ENCODE measurements at regions not wholly inside any gene's neighbourhood (a gene's known extent, or its start where the extent isn't known, plus 50 kb on each side); places are given as distances from the start of the nearest gene placed in this dataset.
A peak's percentile ranks its signal among the peaks of the same experiment; 100 is the strongest.
"Not testable (repeated sequence)": the region's sequence is repeated elsewhere in the genome, so short reads cannot be mapped to it uniquely, and the experiment has no call there.

DNA sequence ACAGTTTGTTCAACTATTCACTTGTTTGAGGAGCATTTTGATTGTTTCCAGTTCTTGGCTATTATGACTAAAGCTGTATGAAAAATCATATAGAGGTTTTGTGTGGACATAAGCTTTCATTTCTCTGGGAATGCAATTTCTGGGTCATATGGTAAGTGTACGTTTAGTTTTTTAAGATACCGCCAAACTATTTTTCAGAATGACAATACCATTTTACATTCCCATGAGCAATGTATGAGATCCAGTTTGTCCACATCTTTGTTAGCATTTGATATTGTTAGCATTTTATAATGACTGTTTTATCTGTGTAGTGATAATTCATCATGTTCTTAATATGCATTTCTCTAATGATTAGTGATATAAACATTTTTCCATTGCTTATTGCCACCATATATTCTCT, 258.7 kb upstream of the CTNNB1 start:
- DNase-seq (ENCODE audit: low read depth in 2 of 2), result no peak

DNA sequence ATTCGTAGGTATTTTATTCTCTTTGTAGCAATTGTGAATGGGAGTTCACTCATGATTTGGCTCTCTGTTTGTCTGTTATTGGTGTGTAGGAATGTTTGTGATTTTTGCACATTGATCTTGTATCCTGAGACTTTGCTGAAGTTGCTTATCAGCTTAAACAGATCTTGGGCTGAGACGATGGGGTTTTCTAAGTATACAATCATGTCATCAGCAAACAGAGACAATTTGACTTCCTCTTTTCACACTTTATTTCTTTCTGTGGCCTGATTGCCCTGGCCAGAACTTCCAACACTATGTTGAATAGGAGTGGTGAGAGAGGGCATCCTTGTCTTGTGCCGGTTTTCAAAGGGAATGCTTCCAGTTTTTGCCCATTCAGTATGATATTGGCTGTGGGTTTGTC, 252.3 kb upstream of the CTNNB1 start:
- not testable (repeated sequence) for DNase-seq (ENCODE audit: low read depth in 2 of 2)

DNA sequence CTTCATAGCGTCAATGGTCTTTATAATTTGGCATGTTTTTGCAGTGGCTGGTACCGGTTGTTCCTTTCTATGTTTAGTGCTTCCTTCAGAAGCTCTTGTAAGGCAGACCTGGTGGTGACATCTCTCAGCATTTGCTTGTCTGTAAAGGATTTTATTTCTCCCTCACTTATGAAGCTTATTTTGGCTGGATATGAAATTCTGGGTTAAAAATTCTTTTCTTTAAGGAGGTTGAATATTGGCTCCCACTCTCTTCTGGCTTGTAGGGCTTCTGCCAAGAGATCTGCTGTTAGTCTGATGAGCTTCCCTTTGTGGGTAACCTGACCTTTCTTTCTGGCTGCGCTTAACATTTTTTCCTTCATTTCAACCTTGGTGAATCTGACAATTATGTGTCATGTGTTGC, 250.0 kb upstream of the CTNNB1 start:
- DNase-seq (ENCODE audit: low read depth in 2 of 2), result not testable (repeated sequence)

DNA sequence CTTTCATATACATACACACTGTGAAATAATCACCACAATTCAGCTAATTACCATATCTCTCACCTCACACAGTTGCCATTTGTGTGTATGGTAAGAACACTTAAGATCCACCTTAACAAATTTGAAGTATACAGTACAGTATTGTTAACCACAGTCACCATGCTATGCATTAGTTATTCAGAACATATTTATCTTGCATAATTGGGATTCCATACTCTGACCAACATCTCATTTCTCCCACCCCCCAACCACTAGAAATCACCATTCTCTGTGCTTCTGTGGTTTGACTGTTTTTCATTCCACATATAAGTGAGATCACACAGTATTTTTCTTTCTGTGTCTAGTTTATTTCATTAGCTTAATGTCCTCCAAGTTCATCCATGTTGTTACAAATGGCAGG, 247.7 kb upstream of the CTNNB1 start:
- DNase-seq (ENCODE audit: low read depth in 2 of 2), result no peak

DNA sequence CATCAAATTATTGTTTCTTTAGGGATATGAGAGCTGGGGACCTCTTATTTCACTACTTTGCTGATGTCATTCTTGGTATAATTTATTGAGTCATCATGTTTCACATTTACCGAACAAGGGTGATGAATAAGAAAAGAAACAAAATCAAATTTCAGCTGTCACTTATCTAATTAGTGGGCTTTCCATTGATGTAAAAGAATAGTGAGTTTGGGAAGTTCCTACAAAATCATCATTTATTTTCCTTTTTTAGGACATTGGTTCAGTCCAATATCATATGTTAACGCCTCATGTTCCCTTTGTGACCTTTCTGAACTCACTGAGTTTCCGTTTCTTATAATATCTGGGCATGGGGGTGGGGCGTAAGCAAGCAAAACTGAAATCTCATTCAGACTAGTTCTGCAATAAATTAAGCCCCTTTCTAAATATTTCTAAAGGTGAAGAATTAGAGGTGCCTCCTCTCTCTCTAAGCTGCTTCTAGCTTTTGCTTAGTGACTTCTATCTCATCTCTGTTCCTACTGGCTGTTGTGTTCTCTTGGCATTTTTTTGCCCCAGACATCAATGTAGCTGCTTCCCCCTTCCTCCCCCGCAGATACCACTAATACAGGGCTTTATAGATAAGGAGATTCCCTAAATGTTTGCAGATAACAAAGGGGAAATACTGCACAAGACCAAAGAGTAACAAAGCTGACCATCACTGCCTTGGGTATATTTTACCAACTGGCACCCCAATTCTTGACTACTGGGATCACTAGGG, 238.0 kb upstream of the CTNNB1 start:
- DNase-seq (ENCODE audit: low read depth in 2 of 2), result no peak

DNA sequence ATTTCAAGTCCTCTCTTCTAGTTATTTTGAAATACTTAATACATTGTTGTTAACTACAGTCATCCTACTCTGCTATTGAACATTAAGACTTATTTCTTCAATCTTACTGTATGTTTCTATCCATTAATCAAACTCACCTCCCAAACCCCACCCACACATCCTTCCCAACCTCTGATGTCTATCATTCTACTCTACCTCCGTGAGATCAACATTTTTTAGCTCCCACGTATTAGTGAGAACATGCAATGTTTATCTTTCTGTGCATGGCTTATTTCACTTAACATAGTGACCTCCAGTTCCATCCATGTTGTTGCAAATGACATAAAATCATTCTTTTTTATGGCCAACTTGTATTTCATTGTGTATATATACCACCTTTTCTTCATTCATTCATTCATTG, 236.6 kb upstream of the CTNNB1 start:
- no peak for DNase-seq (ENCODE audit: low read depth in 2 of 2)

DNA sequence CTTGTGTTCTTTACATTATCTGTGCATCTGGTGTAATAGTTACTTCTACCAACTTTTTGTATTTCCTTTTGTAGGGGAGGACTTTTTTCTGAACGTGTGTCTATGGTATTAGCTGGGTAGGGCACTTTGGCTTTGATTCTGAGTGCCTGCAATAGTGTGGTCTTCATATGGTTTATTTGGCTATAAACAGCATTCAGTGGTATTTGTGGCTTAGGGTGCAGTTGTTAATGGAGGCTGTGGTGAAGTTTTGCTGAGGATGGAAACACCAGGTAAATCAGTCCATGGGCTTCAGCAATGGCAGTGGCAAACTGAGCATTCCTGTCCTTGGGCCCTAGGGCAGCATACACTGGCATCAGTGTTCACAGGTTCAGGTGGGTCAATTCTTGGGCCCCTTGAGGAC, 230.6 kb upstream of the CTNNB1 start:
- no peak for DNase-seq (ENCODE audit: low read depth in 2 of 2)

DNA sequence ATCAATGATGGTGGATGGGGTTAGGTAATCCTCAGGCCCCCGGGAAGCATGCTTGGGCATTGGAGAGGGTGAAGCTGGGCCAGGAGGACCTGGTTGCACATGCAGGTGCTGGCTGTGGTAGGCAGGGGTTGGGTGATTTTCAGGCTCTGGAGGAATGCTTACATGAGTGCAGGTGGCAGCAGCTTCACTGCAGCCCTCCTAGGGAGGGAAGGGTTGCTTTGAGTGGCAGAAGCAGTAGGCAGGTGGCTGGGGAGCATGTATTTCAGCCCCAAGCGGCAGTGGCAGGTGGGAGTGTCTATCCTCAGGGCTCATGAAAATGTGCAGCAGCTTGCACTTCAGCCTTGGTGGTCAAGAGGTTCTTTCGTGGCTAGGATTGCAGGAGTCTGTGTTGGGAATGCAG, 230.0 kb upstream of the CTNNB1 start:
- DNase-seq (ENCODE audit: low read depth in 2 of 2), result no peak

DNA sequence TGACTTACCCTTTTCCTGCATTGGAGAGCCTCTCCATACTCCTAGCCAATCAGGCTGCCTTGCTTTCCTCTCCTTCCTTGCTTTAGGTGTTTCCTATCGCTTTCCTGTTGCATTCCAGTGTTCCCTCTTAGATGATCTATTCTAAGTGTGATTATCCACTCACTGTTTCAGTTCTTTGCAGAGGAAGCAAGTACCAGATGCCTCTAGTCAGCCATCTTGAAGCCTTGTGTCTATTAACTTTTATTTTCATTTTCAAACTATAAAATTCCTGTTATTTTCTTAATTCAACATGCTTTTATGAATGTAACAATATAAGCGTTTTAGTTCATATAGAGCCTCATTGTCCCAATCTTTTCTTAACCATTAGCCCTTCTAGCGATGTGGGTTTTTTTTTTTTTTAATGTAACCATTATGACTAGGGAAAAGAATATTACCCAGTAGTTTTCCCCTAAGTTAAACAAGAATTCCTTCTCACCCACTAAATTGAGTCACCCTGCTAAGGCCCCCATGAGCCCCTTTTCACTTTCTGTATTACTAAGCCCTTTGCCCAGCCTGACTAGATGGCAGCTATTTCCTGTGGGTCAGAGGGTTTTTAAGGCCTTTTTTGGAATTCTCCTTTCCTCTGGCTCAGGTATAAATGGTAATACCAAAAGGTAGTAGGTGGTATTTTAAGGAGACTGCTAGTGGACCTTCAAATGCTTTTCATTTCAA, 229.4 kb upstream of the CTNNB1 start:
- no peak for DNase-seq (ENCODE audit: low read depth in 2 of 2)

DNA sequence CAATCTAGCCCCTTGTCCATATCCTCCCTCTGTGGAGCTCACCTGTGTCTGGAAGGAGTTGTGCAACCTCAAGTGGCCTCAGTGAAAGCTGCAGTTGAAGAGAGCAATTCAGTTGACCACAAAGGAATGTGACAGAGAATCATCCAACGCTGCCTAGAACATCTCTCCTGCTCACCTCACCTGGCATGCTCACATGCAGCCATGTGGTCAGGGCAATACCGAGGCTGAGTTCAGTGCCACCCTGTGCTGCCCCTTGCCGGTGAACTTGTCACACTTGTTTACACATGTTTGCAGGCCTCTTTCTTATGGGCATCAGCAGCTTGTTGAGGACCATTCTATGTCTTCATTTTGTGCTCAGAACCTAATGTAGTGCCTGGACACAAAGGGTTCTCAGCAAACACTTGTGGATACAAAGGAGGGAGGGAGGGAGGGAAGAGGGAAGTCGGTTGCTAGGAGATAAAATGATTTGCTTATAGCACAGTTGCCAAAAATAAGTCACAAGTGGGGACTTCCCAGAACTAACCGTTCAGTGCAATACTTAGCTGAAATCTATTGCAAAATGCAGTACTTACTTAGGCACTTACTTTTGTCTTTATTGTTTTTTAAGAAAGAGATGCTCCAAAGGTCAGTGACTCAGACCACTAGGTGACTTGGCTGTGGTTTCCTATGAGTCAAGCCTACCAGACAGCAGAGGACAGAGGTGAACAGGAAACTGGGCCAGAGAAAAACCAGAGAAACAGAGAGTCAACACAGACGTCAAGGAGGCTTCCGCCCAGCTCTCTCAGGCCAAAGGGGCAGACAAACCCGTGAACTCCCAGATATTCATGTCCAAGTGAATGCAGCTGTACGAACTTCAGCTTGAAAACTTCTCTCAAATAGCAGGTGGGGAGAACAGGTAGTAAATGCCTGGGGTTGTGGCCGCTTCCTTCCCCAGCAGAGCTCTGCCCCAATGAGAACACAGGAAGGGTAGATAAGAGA, 227.8 kb upstream of the CTNNB1 start:
- DNase-seq (ENCODE audit: low read depth in 2 of 2), result peak in 1 of 2 donors; percentile 2

DNA sequence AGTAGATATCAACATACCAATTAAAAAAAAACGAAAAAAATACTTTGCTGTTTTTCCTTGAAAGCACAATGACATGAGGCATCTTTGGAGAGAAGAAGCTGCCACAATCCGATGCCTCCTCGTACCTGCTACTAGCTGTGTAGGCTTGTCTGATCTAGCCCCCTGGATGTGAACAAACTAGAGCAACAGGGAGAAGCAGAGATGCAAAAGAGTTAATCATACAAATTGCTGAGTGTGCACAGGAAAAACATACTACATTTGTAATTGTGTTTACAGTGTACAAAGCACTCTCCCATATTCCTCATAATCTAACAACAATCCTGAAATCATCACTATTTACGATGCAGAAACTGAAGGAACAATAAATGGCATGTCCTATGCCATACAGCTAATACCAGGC, 227.0 kb upstream of the CTNNB1 start:
- no peak for DNase-seq (ENCODE audit: low read depth in 2 of 2)

DNA sequence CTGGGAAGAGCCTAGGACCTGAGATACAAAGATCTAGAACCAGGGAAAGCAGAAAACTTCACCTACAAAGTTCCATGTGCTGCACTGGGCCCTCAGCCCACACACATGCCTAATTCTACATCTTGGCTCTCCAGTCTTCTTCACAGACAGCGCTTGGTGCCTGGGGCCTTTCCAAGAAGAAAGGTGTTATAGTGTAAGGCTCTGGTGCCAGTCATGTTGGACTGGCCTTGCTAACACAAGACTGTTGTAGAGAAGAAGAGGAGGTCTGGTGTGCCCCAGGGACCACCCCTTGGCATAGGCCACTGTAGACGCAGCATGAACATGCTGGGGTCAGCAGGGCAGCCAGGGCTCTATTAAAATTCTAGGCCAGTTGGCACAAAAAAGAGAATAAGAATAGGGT, 226.2 kb upstream of the CTNNB1 start:
- DNase-seq (ENCODE audit: low read depth in 2 of 2), result no peak

DNA sequence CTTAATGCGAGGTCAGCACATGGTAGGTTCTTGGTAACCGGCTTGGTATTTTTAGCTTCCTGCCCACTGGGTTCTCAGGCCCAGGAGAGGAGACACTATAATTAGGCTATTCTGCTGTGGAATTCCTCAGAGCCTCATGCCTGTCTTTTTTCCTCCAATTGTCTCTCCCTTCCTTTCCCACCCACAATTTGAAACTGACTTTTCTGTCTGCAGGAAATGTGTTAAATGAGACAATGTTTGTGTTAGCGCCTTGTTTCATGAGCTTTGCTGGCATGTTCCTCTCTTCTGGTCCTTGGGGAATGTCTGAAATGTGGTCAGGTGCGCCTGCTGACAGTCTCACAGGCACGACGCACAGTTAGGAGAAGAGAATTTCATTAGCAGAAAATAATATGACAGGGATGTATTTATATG, 223.6 kb upstream of the CTNNB1 start:
- DNase-seq (ENCODE audit: low read depth in 2 of 2), result no peak

DNA sequence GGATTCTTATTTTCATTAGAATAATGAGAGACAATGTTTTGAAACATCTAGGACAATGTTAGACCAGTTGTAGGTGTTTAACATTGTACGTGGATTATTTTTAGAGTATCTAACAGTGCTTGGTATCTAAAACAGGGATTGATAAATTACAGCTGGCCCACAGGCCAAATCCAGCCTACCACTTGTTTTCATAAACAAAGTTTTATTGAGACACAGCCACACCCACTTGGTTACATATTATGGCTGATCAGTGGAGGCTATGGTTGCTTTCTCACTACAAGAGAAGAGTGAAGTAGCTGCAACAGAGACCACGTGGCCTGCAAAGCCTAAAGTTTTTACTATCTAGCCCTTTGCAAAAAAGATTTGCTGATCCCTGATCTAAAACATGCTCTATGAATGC, 223.1 kb upstream of the CTNNB1 start:
- no peak for DNase-seq (ENCODE audit: low read depth in 2 of 2)

DNA sequence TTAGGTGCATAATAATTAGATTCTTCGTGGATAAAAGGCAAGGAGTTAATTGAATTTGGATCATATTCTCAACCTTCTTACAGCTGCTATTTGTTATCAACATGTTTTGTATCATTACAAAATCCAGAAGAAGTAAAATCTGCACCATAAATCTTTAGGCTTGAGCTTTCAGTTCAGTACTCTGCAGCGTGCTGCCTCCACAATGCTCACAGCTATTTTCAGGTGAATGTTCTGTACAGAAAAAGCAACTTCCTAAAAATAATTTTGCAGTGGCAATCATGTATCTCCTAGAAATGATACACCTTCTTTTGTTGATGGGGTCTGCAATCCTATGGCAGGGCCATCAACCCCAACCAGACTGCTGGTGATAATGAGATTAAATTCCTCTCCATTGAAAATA, 220.9 kb upstream of the CTNNB1 start:
- DNase-seq (ENCODE audit: low read depth in 2 of 2), result no peak

DNA sequence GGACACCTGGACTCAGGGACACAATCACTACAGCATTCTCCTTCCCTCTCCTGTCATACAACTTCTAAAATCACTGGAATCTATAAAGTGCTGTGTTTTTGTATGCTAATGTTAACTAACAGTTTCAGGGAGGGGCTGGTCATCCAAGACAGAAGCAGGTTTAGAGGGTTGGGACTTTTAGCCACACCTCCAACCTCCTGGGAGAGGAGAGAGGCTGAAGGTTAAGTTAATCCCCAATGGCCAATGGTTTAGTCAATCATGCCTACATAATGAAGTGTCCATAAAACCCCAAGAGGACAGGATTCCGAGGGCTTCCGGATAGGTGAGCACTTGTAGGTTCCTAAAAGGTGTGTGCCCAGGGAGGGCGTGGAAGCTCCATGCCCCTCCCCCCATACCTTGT, 219.3 kb upstream of the CTNNB1 start:
- DNase-seq (ENCODE audit: low read depth in 2 of 2), result no peak

DNA sequence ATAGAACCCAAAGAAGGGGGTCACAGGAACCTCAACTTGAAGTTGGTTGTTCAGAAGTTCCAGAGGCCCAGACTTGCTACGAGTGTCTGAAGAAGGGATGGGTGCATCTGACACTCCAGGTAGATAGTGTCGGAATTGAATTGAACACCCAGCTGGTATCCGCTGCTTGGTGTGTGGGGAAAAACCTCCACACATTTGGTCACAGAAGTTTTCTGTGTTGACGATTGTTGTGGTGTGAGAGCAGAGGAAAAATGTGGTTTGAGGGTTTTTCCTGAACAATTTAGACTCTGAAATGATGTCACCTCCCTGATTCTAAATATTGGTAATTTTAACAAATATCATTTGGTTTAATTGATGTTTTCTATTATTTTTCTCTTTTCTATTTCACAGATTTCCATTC, 218.8 kb upstream of the CTNNB1 start:
- no peak for DNase-seq (ENCODE audit: low read depth in 2 of 2)

DNA sequence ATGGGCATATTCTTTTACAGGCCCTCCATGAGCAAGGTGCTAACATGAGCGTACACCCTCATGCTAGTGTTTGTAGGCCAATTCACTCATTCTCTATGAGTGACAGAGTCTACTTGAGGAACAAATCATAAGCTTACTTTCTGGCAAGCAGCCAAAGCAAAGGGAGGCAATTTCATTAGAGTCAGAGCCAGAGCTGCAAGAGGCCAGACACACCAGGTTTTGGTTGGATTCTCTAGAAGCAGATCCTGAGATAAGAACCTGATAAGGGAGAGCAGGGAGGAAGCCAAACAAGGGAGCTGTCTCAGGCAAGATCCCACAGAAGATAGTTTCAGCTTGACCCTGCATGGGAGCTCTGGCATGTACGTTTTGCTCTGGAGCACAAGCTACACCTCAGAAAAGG, 214.1 kb upstream of the CTNNB1 start:
- no peak for DNase-seq (ENCODE audit: low read depth in 2 of 2)

DNA sequence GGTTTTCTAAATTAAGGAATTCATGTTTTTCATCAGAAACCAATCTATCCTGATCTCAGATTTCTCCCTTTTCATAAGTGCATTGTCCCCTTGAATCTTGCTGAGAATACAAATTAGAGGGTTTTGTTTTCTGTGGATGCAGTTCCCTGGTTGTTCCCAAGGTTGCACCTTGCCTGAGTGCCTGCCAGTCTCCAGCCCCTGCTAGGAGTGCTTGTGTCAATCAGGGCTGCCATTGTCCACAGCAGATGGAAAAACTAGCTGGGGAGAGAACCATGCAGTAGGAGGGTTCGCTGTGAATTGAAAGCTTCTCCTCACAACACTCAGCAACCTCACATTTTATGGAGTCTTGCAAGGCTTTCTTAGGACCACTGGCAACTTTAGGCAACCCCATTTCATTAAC, 210.8 kb upstream of the CTNNB1 start:
- no peak for DNase-seq (ENCODE audit: low read depth in 2 of 2)

DNA sequence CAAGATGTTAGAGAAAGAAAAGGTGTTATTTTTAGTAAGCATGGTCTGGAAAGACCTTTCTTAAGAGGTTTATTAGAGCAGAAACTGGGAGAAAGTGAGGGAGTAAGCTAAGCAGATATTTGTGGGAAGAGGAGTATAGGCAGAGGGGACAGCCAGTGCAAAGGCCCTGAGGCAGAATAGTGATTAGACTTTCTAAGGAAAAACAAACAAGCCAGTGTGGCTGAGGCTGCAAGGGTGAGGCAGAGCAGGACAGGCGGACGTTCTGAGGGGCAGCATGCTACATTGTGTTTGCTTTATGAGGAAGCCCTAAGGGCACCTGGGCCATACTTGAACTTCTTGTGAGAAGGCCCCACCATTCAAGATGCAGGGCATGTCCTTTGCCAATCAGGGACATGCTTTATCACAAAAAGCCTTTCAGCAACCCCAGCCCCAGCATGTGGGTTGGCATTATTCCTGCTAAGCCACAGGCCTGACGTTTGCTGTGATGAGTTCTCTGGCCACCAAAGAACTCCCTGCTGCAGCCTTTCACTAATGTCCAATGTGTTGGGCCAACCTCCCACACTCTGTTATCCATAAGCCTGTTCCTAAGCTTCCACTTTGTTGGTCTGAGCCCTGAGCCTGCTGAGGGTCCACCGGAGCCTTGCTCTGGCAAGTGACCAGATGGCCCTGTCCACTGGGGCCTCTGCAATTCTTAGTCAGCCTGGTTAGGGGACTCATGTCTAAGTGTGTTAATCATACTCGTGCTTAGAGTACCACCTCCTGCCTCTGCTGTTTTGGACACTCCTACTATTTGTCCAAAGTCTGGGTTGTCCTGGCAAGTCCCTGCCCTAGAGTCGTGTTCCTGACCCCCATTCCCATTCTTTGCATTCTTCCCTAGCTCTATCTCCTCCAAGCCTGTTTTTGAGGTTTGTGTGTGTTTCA, 209.9 kb upstream of the CTNNB1 start:
- no peak for DNase-seq (ENCODE audit: low read depth in 2 of 2)

DNA sequence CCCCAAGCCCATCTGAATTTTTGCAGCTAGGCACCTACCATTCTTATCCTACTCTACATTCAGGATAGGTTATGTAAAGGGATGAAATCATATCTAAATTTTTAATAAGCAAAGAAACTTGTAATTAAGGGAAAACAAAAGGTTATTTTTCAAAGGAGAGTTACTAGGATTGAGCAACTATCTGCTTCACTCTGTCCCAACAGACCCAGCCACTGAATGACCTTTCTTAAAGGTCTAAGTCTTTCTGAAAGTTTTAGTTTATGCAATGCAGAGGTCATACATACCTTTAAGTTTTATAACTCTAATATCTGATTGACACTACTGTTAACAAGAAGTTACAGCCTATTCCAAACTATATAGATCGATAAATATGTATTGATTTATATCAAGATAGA, 209.2 kb upstream of the CTNNB1 start:
- no peak for DNase-seq (ENCODE audit: low read depth in 2 of 2)

All from stimulated activated CD8-positive, alpha-beta memory T cell treated with anti-CD3 and anti-CD28 coated beads, Interleukin-7, amount 100 ng/mL, for 4 hours (primary cell).